Cardiac muscle cell (in vitro differentiated cells and primary cell): ENCODE measurements at regions not wholly inside any gene's neighbourhood (a gene's known extent, or its start where the extent isn't known, plus 50 kb on each side); places are given as distances from the start of the nearest gene placed in this dataset.

ENCODE experiments used
- DNase-seq, 2 donors: peaks; one replicate each; pipeline versions ENCODE4 v3.0.0 to v3.0.0-alpha.2; 2010 to 2017; ENCODE audit warnings: low read depth in 1 of 2, low spot score in 1 of 2
- H3K27ac ChIP-seq: fragments of 200-600 bp; sonication (generic); 2 replicates; pipeline ENCODE4 v1.5.1; 2016
- H3K27me3 ChIP-seq: fragments of 200-600 bp; sonication (generic); 2 replicates; pipeline ENCODE4 v1.6.0; 2016; ENCODE audit warnings: control low read depth
- H3K36me3 ChIP-seq: fragments of 200-600 bp; sonication (generic); 2 replicates; pipeline ENCODE4 v1.5.1; 2016; ENCODE audit warnings: control low read depth
- H3K4me1 ChIP-seq: fragments of 200-600 bp; sonication (generic); 2 replicates; pipeline ENCODE4 v1.8.1; 2017; ENCODE audit warnings: low read depth, mild to moderate bottlenecking, mixed run types
- H3K4me3 ChIP-seq: fragments of 200-600 bp; sonication (generic); 2 replicates; pipeline ENCODE4 v1.5.1; 2016; ENCODE audit warnings: mild to moderate bottlenecking
- H3K9me3 ChIP-seq: fragments of 200-600 bp; sonication (generic); 2 replicates; pipeline ENCODE4 v1.5.1; 2017; ENCODE audit warnings: low read depth, mild to moderate bottlenecking, control low read depth
- CTCF ChIP-seq: IDR thresholded peaks from 2 replicates; pipeline ENCODE4 v1.5.1; 2012; ENCODE audit warnings: low read depth, mild to moderate bottlenecking, low read length

GRCh38 chr7:18384491-18385143 lies 110.9 kb upstream of the HDAC9 start:
- no peak for DNase-seq

GRCh38 chr7:18386607-18387006 lies 108.9 kb upstream of the HDAC9 start:
- H3K27ac ChIP-seq, result no peak overlapping the region

More at GRCh38 chr7:18384491-18385143, 110.9 kb upstream of the HDAC9 start:
- Histone ChIP-seq H3K27ac (no peak overlapping the region), H3K9me3 (no peaks in the 10 kb centered on the region), H3K27me3 (no peaks in the 10 kb centered on the region), H3K36me3 (no peaks in the 10 kb centered on the region), H3K4me1 (no peaks in the 10 kb centered on the region), H3K4me3 (no peak overlapping the region)
- TF ChIP-seq CTCF, result no peak

DNA sequence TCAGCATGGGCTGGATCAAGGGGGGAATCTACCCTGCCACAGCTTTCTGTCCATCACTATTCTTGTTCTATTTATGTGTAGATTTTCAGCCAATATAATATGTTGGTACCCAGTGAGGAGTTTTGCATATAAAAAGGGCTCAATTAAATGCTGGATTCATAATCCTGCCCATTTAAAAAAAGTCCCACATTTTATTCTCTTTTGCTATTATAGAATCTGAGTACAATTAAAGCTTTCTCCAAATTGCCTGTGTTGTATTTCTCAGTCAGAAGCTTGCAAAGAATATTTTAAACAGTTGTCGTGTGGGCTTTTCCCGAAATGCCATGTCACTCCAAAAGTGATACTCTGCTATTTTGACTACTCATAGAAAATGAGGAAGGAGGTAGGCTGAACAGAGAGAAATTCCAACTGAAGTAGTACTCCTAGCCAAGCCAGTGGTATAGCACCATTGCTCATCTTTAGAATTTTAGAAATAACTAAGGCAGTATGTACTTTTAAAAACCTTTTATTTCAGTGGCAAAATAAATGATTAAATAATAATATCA lies 108.3 kb upstream of the HDAC9 start:
- TF ChIP-seq CTCF, result no peak
- H3K4me3 ChIP-seq, result no peak overlapping the region
- no peaks in the 10 kb centered on the region for H3K9me3 ChIP-seq
- H3K36me3 ChIP-seq, result no peaks in the 10 kb centered on the region
- H3K4me1 ChIP-seq, result no peaks in the 10 kb centered on the region
- H3K27me3 ChIP-seq, result no peaks in the 10 kb centered on the region
- H3K27ac ChIP-seq, result no peak overlapping the region
- no peak for DNase-seq

More at GRCh38 chr7:18386607-18387006, 108.9 kb upstream of the HDAC9 start:
- H3K9me3 ChIP-seq, result no peaks in the 10 kb centered on the region
- TF ChIP-seq CTCF, result no peak
- H3K4me1 ChIP-seq, result no peaks in the 10 kb centered on the region
- H3K4me3 ChIP-seq, result no peak overlapping the region
- no peaks in the 10 kb centered on the region for H3K27me3 ChIP-seq
- DNase-seq, result no peak
- H3K36me3 ChIP-seq, result no peaks in the 10 kb centered on the region

DNA sequence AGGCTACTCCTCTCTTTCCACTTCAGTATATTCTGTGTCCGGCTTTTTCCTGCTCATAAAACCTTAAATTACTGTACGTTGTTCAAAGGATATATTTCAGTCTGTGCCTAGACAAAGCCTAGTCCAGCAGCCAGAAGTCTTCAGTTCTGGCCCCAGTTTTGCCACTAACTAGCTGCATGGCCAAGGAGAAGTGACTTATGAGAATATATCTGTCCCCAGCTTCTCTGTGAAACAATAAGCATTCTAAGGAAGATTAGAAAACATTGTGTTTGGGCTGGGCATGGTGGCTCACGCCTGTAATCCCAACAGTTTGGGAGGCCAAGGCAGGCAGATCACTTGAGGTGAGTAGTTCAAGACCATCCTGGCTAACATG lies 105.0 kb upstream of the HDAC9 start:
- Histone ChIP-seq H3K4me1 (no peaks in the 10 kb centered on the region), H3K4me3 (no peak overlapping the region), H3K36me3 (no peaks in the 10 kb centered on the region), H3K27me3 (no peaks in the 10 kb centered on the region), H3K27ac (no peak overlapping the region), H3K9me3 (no peaks in the 10 kb centered on the region)
- no peak for DNase-seq
- no peak for TF ChIP-seq CTCF

GRCh38 chr7:18393465-18394118 lies 102.0 kb upstream of the HDAC9 start:
- Histone ChIP-seq H3K36me3 (no peaks in the 10 kb centered on the region), H3K4me3 (no peak overlapping the region), H3K27ac (no peak overlapping the region), H3K27me3 (no peaks in the 10 kb centered on the region), H3K9me3 (no peaks in the 10 kb centered on the region), H3K4me1 (no peaks in the 10 kb centered on the region)
- no peak for DNase-seq
- no peak for TF ChIP-seq CTCF
